Smooth muscle cell (in vitro differentiated cells): ENCODE measurements at regions not wholly inside any gene's neighbourhood (a gene's known extent, or its start where the extent isn't known, plus 50 kb on each side); places are given as distances from the start of the nearest gene placed in this dataset.

Experiments used
- DNase-seq: peaks from one replicate; lab custom pipeline; 2025; ENCODE audit not compliant: unreplicated experiment; lab: John Stamatoyannopoulos, UW
- H2AFZ ChIP-seq: fragments of 200-600 bp; sonication (generic); 2 replicates; pipeline ENCODE4 v1.6.0; 2016; ENCODE audit warnings: antibody characterized with exemption, low read depth, mild to moderate bottlenecking
- H3F3A ChIP-seq: fragments of 200-600 bp; sonication (generic); 2 replicates; pipeline ENCODE4 v1.6.0; 2017; ENCODE audit warnings: antibody characterized with exemption, low read depth
- H3K27ac ChIP-seq: fragments of 200-600 bp; sonication (generic); 2 replicates; pipeline ENCODE4 v1.5.1; 2016; ENCODE audit warnings: low read depth, mild to moderate bottlenecking
- H3K27me3 ChIP-seq: fragments of 200-600 bp; sonication (generic); 2 replicates; pipeline ENCODE4 v1.6.1; 2016; ENCODE audit warnings: low read depth, mild to moderate bottlenecking
- H3K36me3 ChIP-seq: fragments of 200-600 bp; sonication (generic); 2 replicates; pipeline ENCODE4 v1.5.1; 2016; ENCODE audit warnings: low read depth
- H3K4me1 ChIP-seq: fragments of 200-600 bp; sonication (generic); 2 replicates; pipeline ENCODE4 v1.5.1; 2016; ENCODE audit warnings: low read depth
- H3K4me2 ChIP-seq: fragments of 200-600 bp; sonication (generic); 2 replicates; pipeline ENCODE4 v1.6.0; 2016; ENCODE audit warnings: mild to moderate bottlenecking
- H3K4me3 ChIP-seq: fragments of 200-600 bp; sonication (generic); 2 replicates; pipeline ENCODE4 v1.5.1; 2016; ENCODE audit warnings: mild to moderate bottlenecking
- H3K79me2 ChIP-seq: fragments of 200-600 bp; sonication (generic); 2 replicates; pipeline ENCODE4 v1.6.0; 2016; ENCODE audit warnings: low read depth, mild to moderate bottlenecking
- H3K9ac ChIP-seq: fragments of 200-600 bp; sonication (generic); 2 replicates; pipeline ENCODE4 v1.6.0; 2016; ENCODE audit warnings: low read depth
- H3K9me3 ChIP-seq: fragments of 200-600 bp; sonication (generic); replicated peaks from 2 replicates; pipeline ENCODE4 v1.5.1; 2016; ENCODE audit warnings: low read depth
- H4K20me1 ChIP-seq: fragments of 200-600 bp; sonication (generic); 2 replicates; pipeline ENCODE4 v1.6.0; 2016; ENCODE audit warnings: low read depth
- WGBS: methylation state at CpG from one replicate; pipeline ENCODE4 v1.1.7; 2016; ENCODE audit warnings: low lambda C conversion rate; 5-methylcytosine and 5-hydroxymethylcytosine counted together
- TF ChIP-seq, protein P1 (sequence below): fragments of 200-600 bp; sonication (generic); IDR thresholded peaks from 2 replicates; pipeline ENCODE4 v1.5.1; 2017; ENCODE audit warnings: borderline replicate concordance, mild to moderate bottlenecking, antibody characterized with exemption; ENCODE audit not compliant: insufficient read depth, poor library complexity, severe bottlenecking

DNA sequence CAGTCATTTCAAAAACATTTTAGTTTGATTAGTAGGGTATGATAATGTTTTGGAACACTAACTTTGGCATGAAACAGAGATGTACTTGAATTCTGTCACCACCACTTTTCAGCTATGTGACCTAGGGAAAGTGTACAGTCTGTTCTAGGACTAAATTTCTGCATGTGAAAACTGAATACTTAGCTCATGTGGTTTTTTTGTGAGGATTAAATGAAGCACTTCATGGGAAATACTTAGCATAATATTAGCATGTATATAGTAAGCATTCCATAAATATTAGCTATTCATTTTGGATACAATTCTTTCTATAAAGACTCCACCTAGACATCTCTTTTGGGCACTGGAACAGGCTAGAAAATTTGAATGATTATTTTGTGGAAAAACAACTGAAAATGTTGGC lies 1379.4 kb downstream of the RPA4 start:
- Histone ChIP-seq H3K4me1 (no peaks in the 10 kb centered on the region), H3K27me3 (no peaks in the 10 kb centered on the region), H3K79me2 (no peaks in the 10 kb centered on the region), H3F3A (no peaks in the 10 kb centered on the region), H2AFZ (no peak overlapping the region), H3K27ac (no peak overlapping the region), H3K4me3 (no peak overlapping the region), H3K9me3 (no peaks in the 10 kb centered on the region), H3K4me2 (no peak overlapping the region), H3K36me3 (no peaks in the 10 kb centered on the region), H4K20me1 (no peaks in the 10 kb centered on the region), H3K9ac (no peak overlapping the region)
- no peak for DNase-seq
- TF ChIP-seq, protein P1, sequence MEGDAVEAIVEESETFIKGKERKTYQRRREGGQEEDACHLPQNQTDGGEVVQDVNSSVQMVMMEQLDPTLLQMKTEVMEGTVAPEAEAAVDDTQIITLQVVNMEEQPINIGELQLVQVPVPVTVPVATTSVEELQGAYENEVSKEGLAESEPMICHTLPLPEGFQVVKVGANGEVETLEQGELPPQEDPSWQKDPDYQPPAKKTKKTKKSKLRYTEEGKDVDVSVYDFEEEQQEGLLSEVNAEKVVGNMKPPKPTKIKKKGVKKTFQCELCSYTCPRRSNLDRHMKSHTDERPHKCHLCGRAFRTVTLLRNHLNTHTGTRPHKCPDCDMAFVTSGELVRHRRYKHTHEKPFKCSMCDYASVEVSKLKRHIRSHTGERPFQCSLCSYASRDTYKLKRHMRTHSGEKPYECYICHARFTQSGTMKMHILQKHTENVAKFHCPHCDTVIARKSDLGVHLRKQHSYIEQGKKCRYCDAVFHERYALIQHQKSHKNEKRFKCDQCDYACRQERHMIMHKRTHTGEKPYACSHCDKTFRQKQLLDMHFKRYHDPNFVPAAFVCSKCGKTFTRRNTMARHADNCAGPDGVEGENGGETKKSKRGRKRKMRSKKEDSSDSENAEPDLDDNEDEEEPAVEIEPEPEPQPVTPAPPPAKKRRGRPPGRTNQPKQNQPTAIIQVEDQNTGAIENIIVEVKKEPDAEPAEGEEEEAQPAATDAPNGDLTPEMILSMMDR: no peak

DNA sequence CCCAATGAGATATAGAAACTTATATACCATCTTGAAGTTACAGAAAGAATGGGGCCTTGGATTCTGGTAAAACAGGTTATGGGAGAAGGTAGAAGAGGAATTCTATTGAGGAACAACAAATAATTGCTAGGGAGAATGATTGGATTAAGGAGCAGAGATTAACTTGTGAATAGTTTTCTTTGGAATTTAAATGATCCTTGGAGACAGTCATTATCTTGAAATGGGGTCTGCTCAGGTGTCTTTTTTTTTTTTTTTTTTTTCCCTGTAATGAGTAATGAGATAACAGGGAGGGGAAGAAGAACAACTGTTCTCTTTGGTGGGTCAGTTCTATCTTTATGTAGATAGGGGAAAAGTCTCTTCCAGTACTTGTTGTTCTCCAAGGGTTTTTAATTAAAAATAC lies 1406.0 kb downstream of the RPA4 start:
- no peak overlapping the region for H3K4me3 ChIP-seq
- DNase-seq: no peak
- no peaks in the 10 kb centered on the region for H3F3A ChIP-seq
- H3K4me2 ChIP-seq: no peak overlapping the region
- no peaks in the 10 kb centered on the region for H3K79me2 ChIP-seq
- TF ChIP-seq, protein P1: no peak
- H3K27me3 ChIP-seq: no peaks in the 10 kb centered on the region
- H3K9me3 ChIP-seq: no peaks in the 10 kb centered on the region
- no peak overlapping the region for H2AFZ ChIP-seq
- no peaks in the 10 kb centered on the region for H3K36me3 ChIP-seq
- H3K9ac ChIP-seq: no peak overlapping the region
- no peak overlapping the region for H3K27ac ChIP-seq
- no peaks in the 10 kb centered on the region for H3K4me1 ChIP-seq
- no peaks in the 10 kb centered on the region for H4K20me1 ChIP-seq

DNA sequence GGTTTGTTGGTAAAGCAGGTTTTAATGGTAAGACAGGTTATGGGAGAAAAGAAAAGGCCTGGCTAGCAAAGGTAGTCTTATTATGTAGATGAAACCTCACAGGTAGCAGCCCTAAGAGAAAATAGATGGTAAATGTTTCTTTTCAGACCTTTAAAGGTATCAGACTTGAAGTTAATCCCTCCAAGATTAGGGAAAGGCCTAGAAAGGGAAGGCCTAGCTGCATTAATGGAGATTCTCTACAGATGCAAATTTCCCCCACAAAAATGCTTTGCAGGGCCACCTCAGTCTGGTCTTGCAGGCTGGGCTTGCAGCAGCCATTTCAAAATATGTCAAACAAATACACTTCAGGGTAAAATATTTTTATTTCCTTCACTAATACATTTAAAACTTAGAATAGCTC lies 1410.6 kb downstream of the RPA4 start:
- Histone ChIP-seq H2AFZ (no peak overlapping the region), H3K79me2 (no peaks in the 10 kb centered on the region), H3K4me2 (no peak overlapping the region), H3K9ac (no peak overlapping the region), H3K27me3 (no peaks in the 10 kb centered on the region), H3K9me3 (no peaks in the 10 kb centered on the region), H4K20me1 (no peaks in the 10 kb centered on the region), H3K27ac (no peak overlapping the region), H3K4me3 (no peak overlapping the region), H3F3A (no peaks in the 10 kb centered on the region), H3K36me3 (no peaks in the 10 kb centered on the region), H3K4me1 (no peaks in the 10 kb centered on the region)
- TF ChIP-seq, protein P1: no peak
- DNase-seq: no peak

DNA sequence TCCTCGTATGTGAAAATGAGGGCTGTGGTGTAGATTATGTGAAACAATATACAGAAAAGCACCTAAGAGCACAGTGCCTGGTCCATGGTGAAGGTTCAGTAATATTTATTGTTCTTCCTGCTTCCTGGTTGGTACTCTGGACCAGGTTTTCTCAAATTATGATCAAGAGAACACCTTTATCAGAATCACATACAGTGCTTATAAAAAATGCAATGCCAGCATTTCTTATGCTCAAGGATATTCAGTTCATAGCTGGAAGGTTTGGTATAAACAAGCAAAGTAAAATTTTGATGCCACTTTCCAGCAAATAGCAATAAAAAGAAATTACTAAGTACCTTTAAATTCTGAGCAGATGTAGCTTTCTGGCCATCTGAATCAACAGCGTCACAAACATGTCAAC lies 1412.4 kb downstream of the RPA4 start:
- Histone ChIP-seq H3K79me2 (no peaks in the 10 kb centered on the region), H3K9ac (no peak overlapping the region), H3K4me2 (no peak overlapping the region), H3F3A (no peaks in the 10 kb centered on the region), H3K27me3 (no peaks in the 10 kb centered on the region), H3K27ac (no peak overlapping the region), H2AFZ (no peak overlapping the region), H3K4me1 (no peaks in the 10 kb centered on the region), H3K4me3 (no peak overlapping the region), H3K9me3 (no peaks in the 10 kb centered on the region), H4K20me1 (no peaks in the 10 kb centered on the region), H3K36me3 (no peaks in the 10 kb centered on the region)
- no peak for DNase-seq
- TF ChIP-seq, protein P1: no peak
- 91% methylated on average over 2 of the region's 2 CpGs for WGBS
